ENCODE measurements at regions not wholly inside any gene's neighbourhood (a gene's known extent, or its start where the extent isn't known, plus 50 kb on each side); places are given as distances from the start of the nearest gene placed in this dataset.

- TF ChIP-seq CTCF (IDR thresholded peaks at IDR 0.05): no peak
- no peak for TF ChIP-seq POLR2A (IDR thresholded peaks at IDR 0.05)
Measured at GRCh38 chrX:124548571-124548970, 202.2 kb downstream of the SH2D1A start.

Data from adrenal gland (tissue), 5 donors.